SK-N-SH treated with all-trans-retinoic acid at 6 μM for 48 hours (cell line): ENCODE measurements at regions not wholly inside any gene's neighbourhood (a gene's known extent, or its start where the extent isn't known, plus 50 kb on each side); places are given as distances from the start of the nearest gene placed in this dataset.

Experiments
- ATAC-seq: fragments of 200-7000 bp; cut with Tn5 transposase; 3 replicates; pipeline ENCODE4 v1.9.1; 2020; ENCODE audit warnings: mild to moderate bottlenecking, moderate library complexity
- ARNTL ChIP-seq: fragments of 450-650 bp; formaldehyde crosslinking; IDR thresholded peaks from 2 replicates; pipeline ENCODE4 v1.5.0; 2020; ENCODE audit warnings: low read depth, mild to moderate bottlenecking, moderate library complexity, borderline replicate concordance
- BACH2 ChIP-seq: fragments of 250-450 bp; sonication (Bioruptor Pico); IDR thresholded peaks from 2 replicates; pipeline ENCODE4 v1.9.0; 2021; ENCODE audit warnings: mild to moderate bottlenecking, borderline replicate concordance
- CSDC2 ChIP-seq: fragments of 250-450 bp; sonication (Bioruptor Pico); IDR thresholded peaks from 2 replicates; pipeline ENCODE4 v1.5.0; 2020; ENCODE audit warnings: mild to moderate bottlenecking, moderate library complexity
- ESRRG ChIP-seq: fragments of 250-450 bp; sonication (Bioruptor Pico); IDR thresholded peaks from 2 replicates; pipeline ENCODE4 v1.6.1; 2021; ENCODE audit warnings: mild to moderate bottlenecking
- ISL1 ChIP-seq: fragments of 250-450 bp; sonication (Bioruptor Pico); IDR thresholded peaks from 2 replicates; pipeline ENCODE4 v2.1.2; 2022; ENCODE audit warnings: mild to moderate bottlenecking, moderate library complexity
- OSR1 ChIP-seq: fragments of 250-450 bp; sonication (Bioruptor Pico); IDR thresholded peaks from 2 replicates; pipeline ENCODE4 v1.8.0; 2022; ENCODE audit warnings: moderate library complexity, mild to moderate bottlenecking, inconsistent platforms
- PPARA ChIP-seq: fragments of 250-450 bp; sonication (Bioruptor Pico); IDR thresholded peaks from 2 replicates; pipeline ENCODE4 v1.5.0; 2020; ENCODE audit warnings: mild to moderate bottlenecking, borderline replicate concordance
- RARB ChIP-seq: fragments of 250-450 bp; sonication (Bioruptor Pico); IDR thresholded peaks from 2 replicates; pipeline ENCODE4 v1.8.0; 2021; ENCODE audit warnings: mild to moderate bottlenecking, moderate library complexity
- TCF4 ChIP-seq: fragments of 250-450 bp; sonication (Bioruptor Pico); IDR thresholded peaks from 2 replicates; pipeline ENCODE4 v1.8.0; 2021; ENCODE audit warnings: mild to moderate bottlenecking, moderate library complexity, borderline replicate concordance
- TOX ChIP-seq: fragments of 250-450 bp; sonication (Bioruptor Pico); IDR thresholded peaks from 2 replicates; pipeline ENCODE4 v1.8.0; 2021; ENCODE audit warnings: mild to moderate bottlenecking, moderate library complexity, borderline replicate concordance
- ZC3H10 ChIP-seq: fragments of 250-450 bp; sonication (Bioruptor Pico); IDR thresholded peaks from 2 replicates; pipeline ENCODE4 v1.5.1; 2021; ENCODE audit warnings: mild to moderate bottlenecking, moderate library complexity
- ZFP3 ChIP-seq: fragments of 250-450 bp; sonication (Bioruptor Pico); IDR thresholded peaks from 2 replicates; pipeline ENCODE4 v1.5.0; 2020; ENCODE audit warnings: mild to moderate bottlenecking, moderate library complexity
- ZFP30 ChIP-seq: fragments of 450-650 bp; formaldehyde crosslinking; IDR thresholded peaks from 2 replicates; pipeline ENCODE4 v1.5.0; 2022; ENCODE audit warnings: mild to moderate bottlenecking, moderate library complexity
- ZNF565 ChIP-seq: fragments of 450-650 bp; formaldehyde crosslinking; conservative IDR thresholded peaks from 2 replicates; pipeline ENCODE4 v1.5.0; 2020; ENCODE audit warnings: low read depth, mild to moderate bottlenecking, moderate library complexity
- ZNF70 ChIP-seq: fragments of 450-650 bp; formaldehyde crosslinking; IDR thresholded peaks from 2 replicates; pipeline ENCODE4 v1.5.0; 2020; ENCODE audit warnings: mild to moderate bottlenecking, moderate library complexity
- ZNF8 ChIP-seq: fragments of 450-650 bp; formaldehyde crosslinking; IDR thresholded peaks from 2 replicates; pipeline ENCODE4 v1.5.0; 2020; ENCODE audit warnings: mild to moderate bottlenecking, moderate library complexity
- TF ChIP-seq, protein P1 (sequence below): fragments of 250-450 bp; sonication (Bioruptor Pico); IDR thresholded peaks from 2 replicates; pipeline ENCODE4 v1.5.1; 2021; ENCODE audit warnings: mild to moderate bottlenecking, moderate library complexity
- TF ChIP-seq, protein P2 (sequence below): fragments of 250-450 bp; sonication (Bioruptor Pico); IDR thresholded peaks from 2 replicates; pipeline ENCODE4 v1.8.0; 2020; ENCODE audit warnings: mild to moderate bottlenecking, moderate library complexity, borderline replicate concordance
- TF ChIP-seq, protein P3 (sequence below): fragments of 250-450 bp; sonication (Bioruptor Pico); IDR thresholded peaks from 2 replicates; pipeline ENCODE4 v1.5.0; 2020; ENCODE audit warnings: mild to moderate bottlenecking, moderate library complexity
- TF ChIP-seq, protein P4 (sequence below): fragments of 250-450 bp; sonication (Bioruptor Pico); IDR thresholded peaks from 2 replicates; pipeline ENCODE4 v1.5.1; 2020; ENCODE audit warnings: low read depth, mild to moderate bottlenecking, moderate library complexity
- TF ChIP-seq, protein P5 (sequence below): fragments of 250-450 bp; sonication (Bioruptor Pico); IDR thresholded peaks from 2 replicates; pipeline ENCODE4 v1.8.0; 2021; ENCODE audit warnings: low read depth, mild to moderate bottlenecking, moderate library complexity, borderline replicate concordance

DNA sequence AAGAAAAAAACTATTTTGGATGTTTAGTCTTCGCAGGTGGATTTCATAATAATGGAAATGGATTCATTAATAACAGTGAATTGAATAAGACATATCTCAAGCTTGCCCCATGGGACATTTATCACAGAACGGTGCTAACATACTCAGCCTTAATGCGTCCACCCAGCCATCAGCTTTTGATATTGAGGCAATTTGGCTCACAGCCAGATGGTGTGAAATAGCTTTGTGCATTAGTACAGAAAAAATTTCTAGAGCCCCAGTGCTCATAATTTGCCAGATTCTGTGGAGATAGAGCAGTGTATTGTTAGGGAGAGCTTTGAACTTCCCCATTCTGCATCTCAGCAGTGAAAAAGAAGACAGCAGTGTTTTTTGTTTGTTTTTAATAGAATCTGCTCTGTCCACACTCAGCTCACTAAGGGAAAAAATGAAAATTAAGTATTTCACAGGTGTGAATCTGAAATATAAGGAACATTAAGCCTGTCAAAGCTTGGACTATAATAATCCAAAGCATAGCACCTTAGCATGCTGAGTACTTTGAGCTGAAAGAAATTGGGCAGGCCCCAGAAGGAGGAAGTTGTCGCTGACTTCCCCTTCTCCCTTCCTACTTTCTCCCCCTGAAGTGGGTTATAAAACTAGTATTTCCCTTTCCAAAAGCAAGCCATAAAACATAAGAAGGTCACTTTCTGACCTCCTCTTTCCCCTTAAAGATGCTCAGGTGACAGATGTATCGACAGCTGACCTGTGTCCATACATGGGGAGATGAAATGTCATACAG lies 295.8 kb downstream of the MAGEB5 start:
- no peak for TF ChIP-seq OSR1
- TF ChIP-seq ZFP3 (CRISPR knock-in tag), result no peak
- TF ChIP-seq ISL1 (CRISPR knock-in tag), result no peak
- TF ChIP-seq RARB (CRISPR knock-in tag), result no peak
- TF ChIP-seq, protein P1, sequence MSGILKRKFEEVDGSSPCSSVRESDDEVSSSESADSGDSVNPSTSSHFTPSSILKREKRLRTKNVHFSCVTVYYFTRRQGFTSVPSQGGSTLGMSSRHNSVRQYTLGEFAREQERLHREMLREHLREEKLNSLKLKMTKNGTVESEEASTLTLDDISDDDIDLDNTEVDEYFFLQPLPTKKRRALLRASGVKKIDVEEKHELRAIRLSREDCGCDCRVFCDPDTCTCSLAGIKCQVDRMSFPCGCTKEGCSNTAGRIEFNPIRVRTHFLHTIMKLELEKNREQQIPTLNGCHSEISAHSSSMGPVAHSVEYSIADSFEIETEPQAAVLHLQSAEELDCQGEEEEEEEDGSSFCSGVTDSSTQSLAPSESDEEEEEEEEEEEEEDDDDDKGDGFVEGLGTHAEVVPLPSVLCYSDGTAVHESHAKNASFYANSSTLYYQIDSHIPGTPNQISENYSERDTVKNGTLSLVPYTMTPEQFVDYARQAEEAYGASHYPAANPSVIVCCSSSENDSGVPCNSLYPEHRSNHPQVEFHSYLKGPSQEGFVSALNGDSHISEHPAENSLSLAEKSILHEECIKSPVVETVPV (CRISPR knock-in tag), result no peak
- no peak for TF ChIP-seq ARNTL
- no peak for TF ChIP-seq ZNF565 (CRISPR knock-in tag)
- TF ChIP-seq, protein P2, sequence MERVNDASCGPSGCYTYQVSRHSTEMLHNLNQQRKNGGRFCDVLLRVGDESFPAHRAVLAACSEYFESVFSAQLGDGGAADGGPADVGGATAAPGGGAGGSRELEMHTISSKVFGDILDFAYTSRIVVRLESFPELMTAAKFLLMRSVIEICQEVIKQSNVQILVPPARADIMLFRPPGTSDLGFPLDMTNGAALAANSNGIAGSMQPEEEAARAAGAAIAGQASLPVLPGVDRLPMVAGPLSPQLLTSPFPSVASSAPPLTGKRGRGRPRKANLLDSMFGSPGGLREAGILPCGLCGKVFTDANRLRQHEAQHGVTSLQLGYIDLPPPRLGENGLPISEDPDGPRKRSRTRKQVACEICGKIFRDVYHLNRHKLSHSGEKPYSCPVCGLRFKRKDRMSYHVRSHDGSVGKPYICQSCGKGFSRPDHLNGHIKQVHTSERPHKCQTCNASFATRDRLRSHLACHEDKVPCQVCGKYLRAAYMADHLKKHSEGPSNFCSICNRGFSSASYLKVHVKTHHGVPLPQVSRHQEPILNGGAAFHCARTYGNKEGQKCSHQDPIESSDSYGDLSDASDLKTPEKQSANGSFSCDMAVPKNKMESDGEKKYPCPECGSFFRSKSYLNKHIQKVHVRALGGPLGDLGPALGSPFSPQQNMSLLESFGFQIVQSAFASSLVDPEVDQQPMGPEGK, result no peak
- TF ChIP-seq, protein P3, sequence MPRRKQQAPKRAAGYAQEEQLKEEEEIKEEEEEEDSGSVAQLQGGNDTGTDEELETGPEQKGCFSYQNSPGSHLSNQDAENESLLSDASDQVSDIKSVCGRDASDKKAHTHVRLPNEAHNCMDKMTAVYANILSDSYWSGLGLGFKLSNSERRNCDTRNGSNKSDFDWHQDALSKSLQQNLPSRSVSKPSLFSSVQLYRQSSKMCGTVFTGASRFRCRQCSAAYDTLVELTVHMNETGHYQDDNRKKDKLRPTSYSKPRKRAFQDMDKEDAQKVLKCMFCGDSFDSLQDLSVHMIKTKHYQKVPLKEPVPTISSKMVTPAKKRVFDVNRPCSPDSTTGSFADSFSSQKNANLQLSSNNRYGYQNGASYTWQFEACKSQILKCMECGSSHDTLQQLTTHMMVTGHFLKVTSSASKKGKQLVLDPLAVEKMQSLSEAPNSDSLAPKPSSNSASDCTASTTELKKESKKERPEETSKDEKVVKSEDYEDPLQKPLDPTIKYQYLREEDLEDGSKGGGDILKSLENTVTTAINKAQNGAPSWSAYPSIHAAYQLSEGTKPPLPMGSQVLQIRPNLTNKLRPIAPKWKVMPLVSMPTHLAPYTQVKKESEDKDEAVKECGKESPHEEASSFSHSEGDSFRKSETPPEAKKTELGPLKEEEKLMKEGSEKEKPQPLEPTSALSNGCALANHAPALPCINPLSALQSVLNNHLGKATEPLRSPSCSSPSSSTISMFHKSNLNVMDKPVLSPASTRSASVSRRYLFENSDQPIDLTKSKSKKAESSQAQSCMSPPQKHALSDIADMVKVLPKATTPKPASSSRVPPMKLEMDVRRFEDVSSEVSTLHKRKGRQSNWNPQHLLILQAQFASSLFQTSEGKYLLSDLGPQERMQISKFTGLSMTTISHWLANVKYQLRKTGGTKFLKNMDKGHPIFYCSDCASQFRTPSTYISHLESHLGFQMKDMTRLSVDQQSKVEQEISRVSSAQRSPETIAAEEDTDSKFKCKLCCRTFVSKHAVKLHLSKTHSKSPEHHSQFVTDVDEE, result no peak
- no peak for TF ChIP-seq CSDC2 (CRISPR knock-in tag)
- TF ChIP-seq, all 23 proteins: peak for 0
- ATAC-seq, result no peak

DNA sequence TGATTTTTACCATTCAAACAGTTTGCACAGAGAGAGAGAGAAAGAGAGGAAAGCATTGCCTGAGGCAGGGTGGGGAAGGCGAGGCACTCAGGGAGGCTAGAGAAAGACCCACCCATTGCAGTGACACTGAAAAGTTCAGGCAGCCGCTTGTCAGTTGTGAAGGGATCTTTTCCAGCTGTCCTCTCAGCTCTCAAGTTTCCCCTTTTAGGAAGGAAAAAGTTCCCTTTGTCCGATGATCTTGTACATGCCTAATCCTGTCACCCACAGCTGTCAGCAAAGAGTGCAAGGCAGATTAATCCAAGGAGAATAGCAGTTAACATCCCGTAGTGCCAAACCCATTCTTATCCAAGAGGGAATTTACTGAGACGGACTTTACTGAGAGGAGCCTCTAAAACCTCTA lies 255.0 kb downstream of the MAGEB5 start:
- ATAC-seq, result no peak
- no peak for TF ChIP-seq ZNF70 (CRISPR knock-in tag)
- TF ChIP-seq, all 23 proteins: peak for 0

DNA sequence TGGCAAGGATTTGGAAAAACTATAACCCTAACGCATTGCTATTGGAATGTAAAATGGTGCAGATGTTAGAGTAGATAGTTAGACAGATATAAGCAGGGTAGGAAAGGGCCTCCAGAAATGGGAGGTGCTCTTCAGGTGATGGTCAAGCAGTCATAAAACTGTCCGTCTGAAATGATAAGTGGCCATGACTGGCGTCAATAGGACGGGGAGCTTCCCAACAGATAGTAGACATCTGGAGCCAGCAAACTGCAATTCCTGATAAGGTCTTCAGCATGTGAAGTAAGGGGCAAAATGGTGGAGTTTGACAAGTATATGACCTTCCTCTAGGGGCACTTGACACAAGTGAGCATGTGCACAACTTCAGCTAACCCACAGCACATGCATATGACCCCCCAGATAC lies 250.4 kb downstream of the MAGEB5 start:
- TF ChIP-seq ZNF8 (no peak), BACH2 (CRISPR knock-in tag) (no peak), ZFP30 (CRISPR knock-in tag) (no peak), OSR1 (no peak), ZC3H10 (no peak), ZFP3 (CRISPR knock-in tag) (no peak), ESRRG (CRISPR knock-in tag) (no peak), ZNF565 (CRISPR knock-in tag) (no peak), RARB (CRISPR knock-in tag) (no peak), ISL1 (CRISPR knock-in tag) (no peak), TCF4 (no peak), TOX (no peak), PPARA (no peak), ARNTL (no peak), ZNF70 (CRISPR knock-in tag) (no peak)
- TF ChIP-seq, protein P4, sequence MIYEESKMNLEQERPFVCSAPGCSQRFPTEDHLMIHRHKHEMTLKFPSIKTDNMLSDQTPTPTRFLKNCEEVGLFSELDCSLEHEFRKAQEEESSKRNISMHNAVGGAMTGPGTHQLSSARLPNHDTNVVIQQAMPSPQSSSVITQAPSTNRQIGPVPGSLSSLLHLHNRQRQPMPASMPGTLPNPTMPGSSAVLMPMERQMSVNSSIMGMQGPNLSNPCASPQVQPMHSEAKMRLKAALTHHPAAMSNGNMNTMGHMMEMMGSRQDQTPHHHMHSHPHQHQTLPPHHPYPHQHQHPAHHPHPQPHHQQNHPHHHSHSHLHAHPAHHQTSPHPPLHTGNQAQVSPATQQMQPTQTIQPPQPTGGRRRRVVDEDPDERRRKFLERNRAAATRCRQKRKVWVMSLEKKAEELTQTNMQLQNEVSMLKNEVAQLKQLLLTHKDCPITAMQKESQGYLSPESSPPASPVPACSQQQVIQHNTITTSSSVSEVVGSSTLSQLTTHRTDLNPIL, result no peak
- TF ChIP-seq, protein P1 (CRISPR knock-in tag), result no peak
- TF ChIP-seq, protein P5, sequence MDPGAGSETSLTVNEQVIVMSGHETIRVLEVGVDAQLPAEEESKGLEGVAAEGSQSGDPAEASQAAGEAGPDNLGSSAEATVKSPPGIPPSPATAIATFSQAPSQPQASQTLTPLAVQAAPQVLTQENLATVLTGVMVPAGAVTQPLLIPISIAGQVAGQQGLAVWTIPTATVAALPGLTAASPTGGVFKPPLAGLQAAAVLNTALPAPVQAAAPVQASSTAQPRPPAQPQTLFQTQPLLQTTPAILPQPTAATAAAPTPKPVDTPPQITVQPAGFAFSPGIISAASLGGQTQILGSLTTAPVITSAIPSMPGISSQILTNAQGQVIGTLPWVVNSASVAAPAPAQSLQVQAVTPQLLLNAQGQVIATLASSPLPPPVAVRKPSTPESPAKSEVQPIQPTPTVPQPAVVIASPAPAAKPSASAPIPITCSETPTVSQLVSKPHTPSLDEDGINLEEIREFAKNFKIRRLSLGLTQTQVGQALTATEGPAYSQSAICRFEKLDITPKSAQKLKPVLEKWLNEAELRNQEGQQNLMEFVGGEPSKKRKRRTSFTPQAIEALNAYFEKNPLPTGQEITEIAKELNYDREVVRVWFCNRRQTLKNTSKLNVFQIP (CRISPR knock-in tag), result no peak
- TF ChIP-seq, protein P2, result no peak
- ATAC-seq, result no peak
